ENCODE measurements at regions not wholly inside any gene's neighbourhood (a gene's known extent, or its start where the extent isn't known, plus 50 kb on each side); places are given as distances from the start of the nearest gene placed in this dataset.
A peak's percentile ranks its signal among the peaks of the same experiment; 100 is the strongest.

DNA sequence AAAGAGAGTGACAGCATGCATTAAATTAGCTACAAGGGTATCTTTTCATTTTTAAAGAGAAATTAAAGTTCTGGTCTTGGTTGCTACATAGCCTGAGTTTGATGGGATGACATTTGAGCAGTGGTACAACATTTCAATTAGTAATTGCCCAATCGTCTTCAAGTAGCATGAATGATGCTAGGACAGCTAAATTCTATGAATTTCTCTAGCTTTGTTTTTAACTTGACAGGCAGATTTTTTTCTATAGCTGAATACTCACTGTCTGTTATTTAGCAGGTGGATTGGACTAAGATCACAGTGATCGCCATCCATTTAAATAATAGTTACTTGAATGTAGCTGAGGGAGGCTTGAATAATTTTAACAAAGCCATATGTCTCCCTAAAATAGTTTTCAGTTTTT lies 162.2 kb downstream of the OXSM start:
- no peak overlapping the region for H3K27ac ChIP-seq
- no peak for TF ChIP-seq CTCF (conservative IDR thresholded peaks at IDR 0.05)

GRCh38 chr3:25957026-25957425 lies 167.1 kb downstream of the OXSM start:
- TF ChIP-seq CTCF (conservative IDR thresholded peaks at IDR 0.05): no peak
- H3K27ac ChIP-seq: no peak overlapping the region

GRCh38 chr3:25960776-25961175 lies 170.9 kb downstream of the OXSM start:
- H3K27ac ChIP-seq: no peak overlapping the region
- no peak for TF ChIP-seq CTCF (conservative IDR thresholded peaks at IDR 0.05)

- peak; percentile 89 for TF ChIP-seq CTCF (conservative IDR thresholded peaks at IDR 0.05)
- H3K27ac ChIP-seq: no peak overlapping the region
These were observed 172.4 kb downstream of the OXSM start for GRCh38 chr3:25962255-25962654.

- TF ChIP-seq CTCF (conservative IDR thresholded peaks at IDR 0.05): no peak
- no peak overlapping the region for H3K27ac ChIP-seq
These were observed 174.3 kb downstream of the OXSM start for GRCh38 chr3:25964141-25964540.

- TF ChIP-seq CTCF (conservative IDR thresholded peaks at IDR 0.05): no peak
These were observed 177.5 kb downstream of the OXSM start for GRCh38 chr3:25967385-25967784.

DNA sequence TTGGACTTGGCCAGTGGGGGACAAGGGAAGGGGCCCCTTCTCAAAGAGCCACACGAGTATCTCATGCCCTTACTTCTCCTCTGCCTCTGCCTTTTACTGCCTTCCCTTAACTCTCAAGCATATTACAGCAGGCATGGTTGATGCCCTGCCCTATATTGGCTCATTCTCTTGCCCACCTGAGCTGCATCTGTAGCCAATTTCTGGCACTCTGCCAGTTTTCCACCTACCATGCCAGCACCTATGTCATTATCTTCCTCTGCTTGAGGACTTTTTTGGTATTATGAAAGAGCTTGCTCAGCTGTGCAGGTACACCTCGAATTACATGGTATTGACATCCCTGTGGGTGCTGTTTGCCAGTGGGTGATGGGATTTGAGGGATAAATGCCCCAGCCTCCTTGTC lies 181.8 kb downstream of the OXSM start:
- H3K27ac ChIP-seq: no peak overlapping the region
- no peak for TF ChIP-seq CTCF (conservative IDR thresholded peaks at IDR 0.05)

More at GRCh38 chr3:25967385-25967784, 177.5 kb downstream of the OXSM start:
- H3K27ac ChIP-seq: no peak overlapping the region

DNA sequence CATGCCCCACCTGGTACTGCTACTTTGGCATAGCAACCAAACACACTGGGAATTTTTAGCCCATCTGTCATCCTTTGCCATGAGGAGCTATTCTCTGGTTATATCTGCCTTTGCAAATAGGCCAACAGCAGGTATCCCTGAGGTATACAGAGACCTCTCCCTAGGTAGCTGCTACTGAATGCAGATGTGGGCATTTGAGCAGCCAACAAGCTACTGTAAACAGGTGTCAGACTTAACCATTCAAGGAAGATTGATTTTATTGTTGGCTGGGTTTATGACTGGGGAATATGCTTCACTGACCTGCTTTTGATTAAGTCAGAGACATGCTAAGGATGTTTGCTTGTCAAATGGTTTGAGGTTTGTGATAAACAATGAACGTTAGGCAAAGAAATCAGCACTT lies 183.2 kb downstream of the OXSM start:
- TF ChIP-seq CTCF (conservative IDR thresholded peaks at IDR 0.05): no peak
- H3K27ac ChIP-seq: no peak overlapping the region

All from VCaP (cell line).